HCT116 (cell line): ENCODE measurements at regions not wholly inside any gene's neighbourhood (a gene's known extent, or its start where the extent isn't known, plus 50 kb on each side); places are given as distances from the start of the nearest gene placed in this dataset.

ENCODE experiments used
- ATAC-seq: fragments of 200-7000 bp; cut with Tn5 transposase; 2 replicates; pipeline ENCODE4 v1.9.1; 2020; ENCODE audit warnings: mild to moderate bottlenecking, moderate library complexity
- BruUV-seq: library from RNA; stranded (reverse); fragments of 400-500 nt; replicated peaks from 2 replicates; lab custom pipeline; 2021; lab: Mats Ljungman, UMichigan
- CTCF ChIA-PET: fragments of 300-600 bp; sonication (Branson Sonifier 250); formaldehyde crosslinking; loops from one replicate; lab custom pipeline; 2021; ENCODE audit warnings: antibody characterized with exemption; lab: Charles Lee
- POLR2A ChIA-PET: fragments of 300-600, 350-600 bp; sonication (Branson Sonifier 250); formaldehyde crosslinking; loops from one replicate; lab custom pipeline; 2021; ENCODE audit warnings: antibody characterized with exemption; lab: Charles Lee
- RAD21 ChIA-PET, 2 experiments: fragments of 300-600 bp; sonication (Branson Sonifier 250); formaldehyde crosslinking; loops; one replicate each; lab custom pipeline; 2023; ENCODE audit warnings: low total read pairs in 2 of 2; ENCODE audit not compliant: uncharacterized antibody in 2 of 2, unreplicated experiment in 2 of 2, low non-redundant PET in 1 of 2; lab: Charles Lee
- DNase-seq: peaks from one replicate; pipeline ENCODE4 v3.0.0-alpha.2; 2010; ENCODE audit warnings: low read depth, low spot score
- H2AFZ ChIP-seq: fragments of 200-600 bp; shearing (Covaris generic), sonication (generic); 2 replicates; pipeline ENCODE4 v1.6.1; 2017; ENCODE audit warnings: low read depth, mixed run types, mixed read lengths, antibody characterized with exemption, low read length; ENCODE audit not compliant: poor library complexity, severe bottlenecking
- H3K27ac ChIP-seq: 2 replicates; pipeline ENCODE4 v1.5.1; 2012; ENCODE audit warnings: low read depth, low read length
- H3K27me3 ChIP-seq: fragments of 200-600 bp; sonication (generic); 2 replicates; pipeline ENCODE4 v1.6.1; 2016; ENCODE audit warnings: mixed run types, low read length, mixed read lengths; ENCODE audit not compliant: insufficient read depth
- H3K36me3 ChIP-seq, 2 experiments: fragments of 200-500 bp in 1 of 2; fragments of 200-600 bp in 1 of 2; sonication (Bioruptor generic) in 1 of 2; sonication (generic) in 1 of 2; 2 replicates each; pipeline versions ENCODE4 v1.5.1 to v1.6.1; 2014 to 2016; ENCODE audit warnings: low read length in 2 of 2, inconsistent platforms in 1 of 2, mixed read lengths in 1 of 2, mixed run types in 1 of 2; ENCODE audit not compliant: insufficient read depth in 2 of 2, control insufficient read depth in 1 of 2
- H3K4me1 ChIP-seq, 2 experiments: fragments of 200-600 bp in 1 of 2; sonication (generic) in 1 of 2; 2 replicates each; pipeline versions ENCODE4 v1.5.1 to v1.6.1; 2012 to 2017; ENCODE audit warnings: low read length in 2 of 2, inconsistent platforms in 1 of 2, mild to moderate bottlenecking in 1 of 2, mixed read lengths in 1 of 2, mixed run types in 1 of 2, moderate library complexity in 1 of 2; ENCODE audit not compliant: insufficient read depth in 2 of 2, control insufficient read depth in 1 of 2
- H3K4me2 ChIP-seq: fragments of 200-600 bp; sonication (generic); 2 replicates; pipeline ENCODE4 v1.6.1; 2017; ENCODE audit warnings: mixed run types, low read length, mixed read lengths
- H3K4me3 ChIP-seq, 2 experiments: fragments of 200-600 bp in 1 of 2; sonication (generic) in 1 of 2; replicated peaks in 1 of 2; 2 replicates each; pipeline ENCODE4 v1.5.1; 2011 to 2016; ENCODE audit warnings: low read length in 2 of 2, control low read depth in 1 of 2, low read depth in 1 of 2, mild to moderate bottlenecking in 1 of 2, mixed read lengths in 1 of 2, mixed run types in 1 of 2
- H3K79me2 ChIP-seq: fragments of 200-600 bp; sonication (generic); 2 replicates; pipeline ENCODE4 v1.6.1; 2017; ENCODE audit warnings: mild to moderate bottlenecking, mixed run types, low read length, moderate library complexity, mixed read lengths; ENCODE audit not compliant: insufficient read depth
- H3K9ac ChIP-seq: fragments of 200-600 bp; sonication (generic); 2 replicates; pipeline ENCODE4 v1.6.1; 2016; ENCODE audit warnings: low read length, mixed read lengths
- H3K9me2 ChIP-seq: fragments of 200-600 bp; sonication (generic), shearing (Covaris generic); 2 replicates; pipeline ENCODE4 v1.6.1; 2017; ENCODE audit warnings: mixed run types, mild to moderate bottlenecking, moderate library complexity; ENCODE audit not compliant: insufficient read depth
- H3K9me3 ChIP-seq, 2 experiments: fragments of 200-500 bp in 1 of 2; fragments of 200-600 bp in 1 of 2; sonication (Bioruptor generic) in 1 of 2; sonication (generic) in 1 of 2; 2 replicates each; pipeline ENCODE4 v1.6.1; 2014 to 2017; ENCODE audit warnings: low read length in 2 of 2, mixed read lengths in 2 of 2, inconsistent platforms in 1 of 2, low read depth in 1 of 2, mild to moderate bottlenecking in 1 of 2, mixed run types in 1 of 2, moderate library complexity in 1 of 2; ENCODE audit not compliant: control insufficient read depth in 1 of 2, insufficient read depth in 1 of 2
- H4K20me1 ChIP-seq: fragments of 200-600 bp; sonication (generic), shearing (Covaris generic); 2 replicates; pipeline ENCODE4 v1.6.1; 2017; ENCODE audit warnings: mixed run types, mild to moderate bottlenecking, moderate library complexity; ENCODE audit not compliant: insufficient read depth
- CBX3 ChIP-seq: IDR thresholded peaks from 2 replicates; pipeline ENCODE4 v1.6.1; 2012; ENCODE audit warnings: low read depth
- EGR1 ChIP-seq: IDR thresholded peaks from 2 replicates; pipeline ENCODE4 v1.6.1; 2012; ENCODE audit warnings: low read depth
- EZH2 ChIP-seq: fragments of 200-600 bp; sonication (generic); IDR thresholded peaks from 2 replicates; pipeline ENCODE4 v1.6.1; 2017; ENCODE audit warnings: antibody characterized with exemption, mixed run types
- EZH2phosphoT487 ChIP-seq: fragments of 200-600 bp; IDR thresholded peaks from 2 replicates; pipeline ENCODE4 v1.6.1; 2018; ENCODE audit warnings: antibody characterized with exemption, borderline replicate concordance
- FOSL1 ChIP-seq: IDR thresholded peaks from 2 replicates; pipeline ENCODE4 v1.6.1; 2012; ENCODE audit warnings: low read depth
- JUND ChIP-seq: IDR thresholded peaks from 2 replicates; pipeline ENCODE4 v1.6.1; 2012
- POLR2AphosphoS5 ChIP-seq: IDR thresholded peaks from 2 replicates; pipeline ENCODE4 v1.6.1; 2011; ENCODE audit warnings: mild to moderate bottlenecking, low read depth, low read length, moderate library complexity
- SIN3A ChIP-seq: IDR thresholded peaks from 2 replicates; pipeline ENCODE4 v1.6.1; 2012; ENCODE audit warnings: low read depth
- SP1 ChIP-seq: IDR thresholded peaks from 2 replicates; pipeline ENCODE4 v1.6.1; 2012; ENCODE audit warnings: low read depth
- SRF ChIP-seq: IDR thresholded peaks from 2 replicates; pipeline ENCODE4 v1.6.1; 2012; ENCODE audit warnings: low read depth
- TCF7L2 ChIP-seq: IDR thresholded peaks from 2 replicates; pipeline ENCODE4 v1.7.0; 2011; ENCODE audit warnings: borderline replicate concordance, inconsistent platforms; ENCODE audit not compliant: insufficient read depth, insufficient read length; ENCODE audit errors: extremely low read depth
- YY1 ChIP-seq: IDR thresholded peaks from 2 replicates; pipeline ENCODE4 v1.6.1; 2011; ENCODE audit warnings: low read length, low read depth, moderate library complexity, mild to moderate bottlenecking; ENCODE audit not compliant: insufficient replicate concordance; ENCODE audit errors: extremely low read depth
- intact Hi-C: fragments of 100-400 bp; cut with micrococcal nuclease; formaldehyde crosslinking; loops from 2 replicates; pipeline ENCODE4 v1.10.0; 2022
- TF ChIP-seq, protein P1 (sequence below): IDR thresholded peaks from 2 replicates; pipeline ENCODE4 v1.6.1; 2012
- TF ChIP-seq, protein P2 (sequence below): IDR thresholded peaks from 2 replicates; pipeline ENCODE4 v1.6.1; 2012
- TF ChIP-seq, protein P3 (sequence below): IDR thresholded peaks from 2 replicates; pipeline ENCODE4 v1.6.1; 2012; ENCODE audit warnings: low read depth

DNA sequence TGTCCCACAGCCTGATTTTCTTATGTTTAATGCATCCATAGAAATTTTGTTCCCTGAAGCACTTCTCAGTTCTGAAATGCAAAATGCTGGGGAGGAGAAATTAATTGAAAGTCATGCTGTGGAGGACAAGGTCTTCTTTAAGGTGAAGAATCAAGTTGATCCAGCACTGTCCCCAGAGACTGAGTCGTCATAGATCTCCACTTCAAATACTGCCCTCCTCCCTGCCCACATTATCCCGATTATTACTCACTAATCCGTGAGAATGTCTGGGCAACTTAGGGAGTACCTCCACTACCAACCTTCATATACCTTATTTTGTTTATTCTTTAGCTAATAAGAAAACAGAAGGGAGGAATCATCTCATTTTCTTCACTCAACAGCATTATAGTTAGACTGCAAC is 70.0 kb upstream of the FMN2 start:
- Histone ChIP-seq H3K4me3 (no peak overlapping the region), H3K36me3 (no peaks in the 10 kb centered on the region), H3K4me1 (no peaks in the 10 kb centered on the region), H3K9ac (no peak overlapping the region), H3K9me2 (no peaks in the 10 kb centered on the region), H3K79me2 (no peaks in the 10 kb centered on the region), H3K9me3 (peaks cover 0 to 22% of the 10 kb centered on the region in 2 experiments; a peak in 3 of 4 replicates), H3K27me3 (no peaks in the 10 kb centered on the region), H2AFZ (no peak overlapping the region), H3K27ac (no peak overlapping the region), H4K20me1 (no peaks in the 10 kb centered on the region), H3K4me2 (no peak overlapping the region)
- ChIA-PET CTCF (no interaction called here), RAD21 (no interaction called here), POLR2A (no interaction called here)
- no TSS peak for BruUV-seq
- no peak for DNase-seq
- ATAC-seq = no peak
- TF ChIP-seq JUND (no peak), CBX3 (no peak), EZH2phosphoT487 (no peak), SIN3A (no peak), SRF (no peak), SP1 (no peak), POLR2AphosphoS5 (no peak), YY1 (no peak), FOSL1 (no peak), EZH2 (no peak), TCF7L2 (no peak), EGR1 (no peak)
- TF ChIP-seq, protein P1, sequence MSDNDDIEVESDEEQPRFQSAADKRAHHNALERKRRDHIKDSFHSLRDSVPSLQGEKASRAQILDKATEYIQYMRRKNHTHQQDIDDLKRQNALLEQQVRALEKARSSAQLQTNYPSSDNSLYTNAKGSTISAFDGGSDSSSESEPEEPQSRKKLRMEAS = no peak
- TF ChIP-seq, protein P2, sequence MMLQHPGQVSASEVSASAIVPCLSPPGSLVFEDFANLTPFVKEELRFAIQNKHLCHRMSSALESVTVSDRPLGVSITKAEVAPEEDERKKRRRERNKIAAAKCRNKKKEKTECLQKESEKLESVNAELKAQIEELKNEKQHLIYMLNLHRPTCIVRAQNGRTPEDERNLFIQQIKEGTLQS = no peak
- TF ChIP-seq, protein P3, sequence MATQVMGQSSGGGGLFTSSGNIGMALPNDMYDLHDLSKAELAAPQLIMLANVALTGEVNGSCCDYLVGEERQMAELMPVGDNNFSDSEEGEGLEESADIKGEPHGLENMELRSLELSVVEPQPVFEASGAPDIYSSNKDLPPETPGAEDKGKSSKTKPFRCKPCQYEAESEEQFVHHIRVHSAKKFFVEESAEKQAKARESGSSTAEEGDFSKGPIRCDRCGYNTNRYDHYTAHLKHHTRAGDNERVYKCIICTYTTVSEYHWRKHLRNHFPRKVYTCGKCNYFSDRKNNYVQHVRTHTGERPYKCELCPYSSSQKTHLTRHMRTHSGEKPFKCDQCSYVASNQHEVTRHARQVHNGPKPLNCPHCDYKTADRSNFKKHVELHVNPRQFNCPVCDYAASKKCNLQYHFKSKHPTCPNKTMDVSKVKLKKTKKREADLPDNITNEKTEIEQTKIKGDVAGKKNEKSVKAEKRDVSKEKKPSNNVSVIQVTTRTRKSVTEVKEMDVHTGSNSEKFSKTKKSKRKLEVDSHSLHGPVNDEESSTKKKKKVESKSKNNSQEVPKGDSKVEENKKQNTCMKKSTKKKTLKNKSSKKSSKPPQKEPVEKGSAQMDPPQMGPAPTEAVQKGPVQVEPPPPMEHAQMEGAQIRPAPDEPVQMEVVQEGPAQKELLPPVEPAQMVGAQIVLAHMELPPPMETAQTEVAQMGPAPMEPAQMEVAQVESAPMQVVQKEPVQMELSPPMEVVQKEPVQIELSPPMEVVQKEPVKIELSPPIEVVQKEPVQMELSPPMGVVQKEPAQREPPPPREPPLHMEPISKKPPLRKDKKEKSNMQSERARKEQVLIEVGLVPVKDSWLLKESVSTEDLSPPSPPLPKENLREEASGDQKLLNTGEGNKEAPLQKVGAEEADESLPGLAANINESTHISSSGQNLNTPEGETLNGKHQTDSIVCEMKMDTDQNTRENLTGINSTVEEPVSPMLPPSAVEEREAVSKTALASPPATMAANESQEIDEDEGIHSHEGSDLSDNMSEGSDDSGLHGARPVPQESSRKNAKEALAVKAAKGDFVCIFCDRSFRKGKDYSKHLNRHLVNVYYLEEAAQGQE = no peak
- intact Hi-C loops = no loop called here
